HG02973 (cell line): ENCODE measurements at regions not wholly inside any gene's neighbourhood (a gene's known extent, or its start where the extent isn't known, plus 50 kb on each side); places are given as distances from the start of the nearest gene placed in this dataset.
"Not testable (repeated sequence)": the region's sequence is repeated elsewhere in the genome, so short reads cannot be mapped to it uniquely, and the experiment has no call there.

Experiments used
- ATAC-seq: cut with Tn5 transposase; IDR thresholded peaks from one replicate; pipeline ENCODE4 v1.9.1; 2021; ENCODE audit warnings: moderate library complexity; ENCODE audit not compliant: unreplicated experiment

GRCh38 chr6:119444642-119445557 lies 95.3 kb upstream of the MAN1A1 start:
- peak; percentile 70 for ATAC-seq

GRCh38 chr6:119443993-119444641 lies 94.6 kb upstream of the MAN1A1 start:
- no peak for ATAC-seq

DNA sequence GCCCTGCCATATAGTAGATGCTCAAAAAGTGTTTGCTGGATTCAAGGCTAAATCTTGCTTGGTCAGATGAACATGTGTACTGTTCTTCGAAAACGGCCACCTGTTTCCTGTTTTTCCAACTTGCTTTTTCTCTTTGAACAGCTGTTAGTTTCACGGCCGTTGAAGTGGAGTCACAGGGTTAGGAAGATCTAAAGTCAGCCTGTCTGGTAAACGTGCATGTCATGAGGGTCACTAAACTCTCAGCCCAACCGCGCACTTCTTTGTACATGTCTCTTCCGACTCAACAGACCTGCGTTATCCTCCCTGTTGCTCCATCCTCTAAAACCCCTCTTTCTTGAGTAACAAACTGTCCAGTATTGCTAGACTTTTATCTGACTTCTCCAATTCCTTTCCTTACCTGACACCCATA lies 93.2 kb upstream of the MAN1A1 start:
- no peak for ATAC-seq

DNA sequence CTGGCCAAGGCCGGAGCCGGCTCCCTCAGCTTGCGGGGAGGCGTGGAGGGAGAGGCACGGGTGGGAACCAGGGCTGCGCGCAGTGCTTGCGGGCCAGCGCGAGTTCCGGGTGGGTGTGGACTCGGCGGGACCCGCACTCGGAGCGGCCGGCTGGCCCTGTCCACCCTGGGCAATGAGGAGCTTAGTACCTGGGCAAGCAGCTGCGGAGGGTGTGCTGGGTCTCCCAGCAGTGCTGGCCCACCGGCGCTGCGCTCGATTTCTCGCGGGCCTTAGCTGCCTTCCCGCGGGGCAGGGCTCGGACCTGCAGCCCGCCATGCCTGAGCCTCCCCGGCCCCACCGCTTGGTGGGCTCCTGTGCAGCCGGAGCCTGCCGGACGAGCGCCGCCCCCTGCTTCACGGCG lies 91.4 kb upstream of the MAN1A1 start:
- ATAC-seq: no peak

GRCh38 chr6:119436583-119436982 lies 87.0 kb upstream of the MAN1A1 start:
- no peak for ATAC-seq

DNA sequence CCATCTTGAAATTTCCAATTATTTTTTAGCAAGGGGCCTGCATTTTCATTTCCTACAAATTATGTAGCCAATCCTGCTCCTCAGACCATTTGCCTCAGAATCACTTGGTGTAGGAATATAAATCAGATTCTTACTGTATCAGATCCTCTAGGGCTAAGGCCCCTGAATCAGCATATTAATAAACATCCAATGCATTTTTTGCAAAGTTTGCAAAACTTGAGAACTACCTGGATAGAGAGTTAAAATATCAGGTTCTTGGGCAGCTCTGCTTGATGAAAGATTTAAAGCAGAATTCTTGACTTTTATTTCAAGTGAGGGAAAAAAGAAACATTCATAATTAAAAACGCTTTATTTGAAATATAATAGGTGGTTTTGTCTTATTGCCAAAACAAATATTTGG lies 82.2 kb upstream of the MAN1A1 start:
- ATAC-seq: no peak

DNA sequence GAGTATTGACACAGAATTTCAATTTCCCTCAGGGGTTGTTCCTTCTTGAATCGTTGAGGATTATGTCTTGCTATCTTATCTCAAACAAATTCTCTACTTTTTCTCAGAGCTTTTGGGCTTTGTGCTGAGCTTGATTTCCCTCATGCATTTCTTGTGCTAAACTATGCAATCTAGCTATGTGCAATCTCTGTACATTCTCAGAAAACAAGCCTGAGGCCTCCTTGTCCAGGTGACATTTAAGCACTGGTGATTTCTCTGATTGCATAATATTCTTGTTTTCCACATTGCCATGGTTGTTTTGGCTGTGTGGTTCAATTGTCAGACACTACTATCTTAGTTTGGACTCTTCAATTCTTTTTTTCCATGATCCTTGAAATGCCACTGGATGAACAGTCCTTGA lies 81.2 kb upstream of the MAN1A1 start:
- no peak for ATAC-seq

- ATAC-seq: no peak
Measured at GRCh38 chr6:119428633-119429032, 79.1 kb upstream of the MAN1A1 start.

DNA sequence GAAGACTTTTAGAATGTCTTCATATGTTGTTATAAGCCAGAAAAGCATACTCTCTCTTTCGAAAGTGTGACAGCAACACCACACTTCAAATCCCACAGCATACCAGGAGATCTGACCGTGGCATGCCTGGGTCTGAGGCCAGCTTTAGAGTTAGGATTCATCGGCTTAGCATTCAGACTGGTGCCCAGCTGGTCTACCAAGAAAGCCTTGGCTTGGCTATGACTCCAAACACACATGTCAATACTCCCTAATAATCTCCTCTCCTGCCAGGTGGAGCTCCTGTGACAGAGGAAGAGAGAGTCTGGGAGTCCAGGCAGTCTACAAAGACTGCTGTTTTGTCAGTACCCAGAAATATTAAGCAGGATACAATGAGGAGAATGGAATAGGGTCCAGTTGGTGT lies 77.1 kb upstream of the MAN1A1 start:
- no peak for ATAC-seq

DNA sequence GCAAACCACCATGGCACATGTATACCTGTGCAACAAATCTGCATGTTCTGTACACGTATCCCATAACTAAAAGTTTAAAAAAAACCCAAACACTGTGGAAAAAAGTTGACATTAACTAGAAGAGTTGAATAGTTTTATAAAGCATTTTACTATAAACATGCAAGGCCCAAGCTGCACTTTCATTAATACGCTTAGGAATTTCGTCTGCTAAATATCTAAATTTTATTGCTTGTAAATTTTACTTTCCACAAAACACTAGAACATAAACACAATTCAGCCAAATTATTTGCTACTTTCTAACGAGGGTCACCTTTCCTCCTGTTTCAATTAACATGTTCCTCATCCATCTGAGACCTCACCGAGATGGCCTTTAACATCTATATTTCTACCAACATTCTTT lies 74.4 kb upstream of the MAN1A1 start:
- no peak for ATAC-seq

DNA sequence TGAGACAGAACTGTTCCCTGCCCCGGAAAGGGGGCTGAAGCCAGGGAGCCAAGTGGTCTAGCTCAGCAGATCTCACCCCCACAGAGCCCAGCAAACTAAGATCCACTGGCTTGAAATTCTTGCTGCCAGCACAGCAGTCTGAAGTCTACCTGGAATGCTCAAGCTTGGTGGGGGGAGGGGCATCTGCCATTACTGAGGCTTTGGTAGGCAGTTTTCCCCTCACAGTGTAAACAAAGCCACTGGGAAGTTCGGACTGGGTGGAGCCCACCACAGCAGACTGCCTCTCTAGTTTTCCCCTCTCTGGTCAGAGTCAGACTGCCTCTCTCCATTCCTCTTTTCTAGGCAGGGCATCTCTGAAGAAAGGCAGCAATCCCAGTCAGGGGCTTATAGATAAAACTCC lies 68.5 kb upstream of the MAN1A1 start:
- not testable (repeated sequence) for ATAC-seq

DNA sequence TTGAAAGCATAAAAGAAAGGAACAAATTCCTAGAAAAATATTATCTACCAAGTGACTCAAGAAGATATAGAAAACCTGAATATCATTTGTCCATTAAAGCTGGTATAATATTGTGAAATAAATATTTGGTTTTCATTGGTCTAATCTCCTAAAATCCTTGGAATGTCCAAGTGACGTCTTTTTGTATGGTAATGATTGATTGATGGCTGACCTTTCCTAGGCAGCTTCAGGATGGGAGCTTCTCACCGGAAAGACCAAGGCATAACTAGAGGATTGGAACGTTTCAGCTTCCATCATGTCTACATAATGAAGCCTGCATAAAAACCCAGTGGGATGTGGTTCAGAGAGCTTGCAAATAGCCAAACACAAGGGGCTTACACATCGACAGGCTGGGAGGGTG lies 57.6 kb upstream of the MAN1A1 start:
- no peak for ATAC-seq

GRCh38 chr6:119405114-119405513 lies 55.6 kb upstream of the MAN1A1 start:
- not testable (repeated sequence) for ATAC-seq
